ENCODE measurements at regions not wholly inside any gene's neighbourhood (a gene's known extent, or its start where the extent isn't known, plus 50 kb on each side); places are given as distances from the start of the nearest gene placed in this dataset.

- Mint-ChIP-seq H3K27ac (ENCODE audit: unreplicated experiment) (no peak overlapping the region), H3K4me1 (ENCODE audit: unreplicated experiment) (no peaks in the 10 kb centered on the region)
These were observed 570.8 kb downstream of the CCDC85A start for GRCh38 chr2:56754627-56755026.

DNA sequence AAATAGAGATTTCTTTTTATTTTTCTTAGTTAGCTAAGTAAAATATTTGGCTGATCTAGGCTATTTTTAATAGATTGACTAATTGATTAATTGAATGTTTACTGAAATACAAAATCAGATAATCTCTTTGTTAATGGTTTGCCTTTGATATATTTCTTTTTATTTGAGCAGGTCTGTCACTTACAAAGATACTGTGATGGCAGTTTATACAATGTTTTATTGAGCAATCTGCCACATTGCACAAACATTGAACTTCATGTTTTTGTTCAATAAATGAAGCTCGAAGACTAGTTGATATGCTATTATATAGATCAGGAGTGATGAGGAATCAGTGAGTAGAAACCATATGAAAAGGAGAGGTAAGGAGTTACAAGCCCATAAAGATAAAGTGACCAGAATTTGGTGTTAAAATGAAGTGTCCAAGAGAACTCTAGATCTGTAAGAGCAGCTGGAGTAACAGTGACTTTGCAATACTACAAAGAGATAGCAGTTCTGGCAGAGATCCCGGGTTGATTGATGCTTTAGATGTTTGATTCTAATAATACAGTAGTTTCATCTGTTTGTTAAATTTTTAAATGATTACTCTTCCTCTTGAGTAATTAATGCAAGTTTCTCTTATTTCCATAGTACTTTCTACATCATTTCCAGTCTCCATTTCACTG, 574.2 kb downstream of the CCDC85A start:
- no peaks in the 10 kb centered on the region for H3K4me1 Mint-ChIP-seq (ENCODE audit: unreplicated experiment)
- no peak overlapping the region for H3K27ac Mint-ChIP-seq (ENCODE audit: unreplicated experiment)
- H3K27me3 Mint-ChIP-seq (ENCODE audit: unreplicated experiment), result peaks cover 8% of the 10 kb centered on the region
- peaks cover 6% of the 10 kb centered on the region for H3K36me3 Mint-ChIP-seq (ENCODE audit: unreplicated experiment)
- TF ChIP-seq CTCF (IDR thresholded peaks at IDR 0.05), result no peak
- no peak for DNase-seq (ENCODE audit: extremely low spot score, unreplicated experiment)
- peaks cover 13% of the 10 kb centered on the region for H3K9me3 Mint-ChIP-seq (ENCODE audit: unreplicated experiment)
- no peak overlapping the region for H3K4me3 Mint-ChIP-seq (ENCODE audit: unreplicated experiment)

More at GRCh38 chr2:56754627-56755026, 570.8 kb downstream of the CCDC85A start:
- peaks cover 3% of the 10 kb centered on the region for H3K9me3 Mint-ChIP-seq (ENCODE audit: unreplicated experiment)
- no peak for TF ChIP-seq CTCF (IDR thresholded peaks at IDR 0.05)
- no peaks in the 10 kb centered on the region for H3K36me3 Mint-ChIP-seq (ENCODE audit: unreplicated experiment)
- no peak for DNase-seq (ENCODE audit: extremely low spot score, unreplicated experiment)
- no peak overlapping the region for H3K4me3 Mint-ChIP-seq (ENCODE audit: unreplicated experiment)
- H3K27me3 Mint-ChIP-seq (ENCODE audit: unreplicated experiment), result peaks cover 8% of the 10 kb centered on the region

DNA sequence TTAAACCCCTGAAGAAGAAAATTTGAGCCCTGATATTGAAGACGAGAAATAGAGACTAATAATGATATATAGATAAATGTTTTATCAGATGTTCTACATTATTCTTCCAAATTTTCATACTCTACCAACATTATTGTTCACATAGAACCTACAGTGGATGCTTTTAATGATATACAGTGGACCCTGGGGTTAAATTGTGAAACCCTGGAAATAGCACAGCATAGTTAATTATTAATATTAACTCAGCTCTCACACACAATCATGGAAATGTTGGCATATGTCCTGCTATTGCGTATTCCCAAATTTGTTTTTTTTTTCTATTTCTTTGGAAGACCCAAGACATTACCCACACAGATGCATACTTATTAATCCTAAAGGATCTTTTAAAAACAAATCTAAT, 579.9 kb downstream of the CCDC85A start:
- H3K27me3 Mint-ChIP-seq (ENCODE audit: unreplicated experiment), result peaks cover 9% of the 10 kb centered on the region
- no peak for TF ChIP-seq CTCF (IDR thresholded peaks at IDR 0.05)
- no peaks in the 10 kb centered on the region for H3K4me1 Mint-ChIP-seq (ENCODE audit: unreplicated experiment)
- no peak overlapping the region for H3K27ac Mint-ChIP-seq (ENCODE audit: unreplicated experiment)
- H3K36me3 Mint-ChIP-seq (ENCODE audit: unreplicated experiment), result peaks cover 6% of the 10 kb centered on the region
- no peak overlapping the region for H3K4me3 Mint-ChIP-seq (ENCODE audit: unreplicated experiment)
- DNase-seq (ENCODE audit: extremely low spot score, unreplicated experiment), result no peak
- peaks cover 18% of the 10 kb centered on the region for H3K9me3 Mint-ChIP-seq (ENCODE audit: unreplicated experiment)

GRCh38 chr2:56768973-56769372, 585.2 kb downstream of the CCDC85A start:
- Mint-ChIP-seq H3K4me1 (ENCODE audit: unreplicated experiment) (no peaks in the 10 kb centered on the region), H3K27me3 (ENCODE audit: unreplicated experiment) (peaks cover 6% of the 10 kb centered on the region), H3K9me3 (ENCODE audit: unreplicated experiment) (peaks cover 23% of the 10 kb centered on the region), H3K4me3 (ENCODE audit: unreplicated experiment) (no peak overlapping the region), H3K36me3 (ENCODE audit: unreplicated experiment) (peaks cover 4% of the 10 kb centered on the region), H3K27ac (ENCODE audit: unreplicated experiment) (no peak overlapping the region)
- no peak for TF ChIP-seq CTCF (IDR thresholded peaks at IDR 0.05)
- DNase-seq (ENCODE audit: extremely low spot score, unreplicated experiment), result no peak

DNA sequence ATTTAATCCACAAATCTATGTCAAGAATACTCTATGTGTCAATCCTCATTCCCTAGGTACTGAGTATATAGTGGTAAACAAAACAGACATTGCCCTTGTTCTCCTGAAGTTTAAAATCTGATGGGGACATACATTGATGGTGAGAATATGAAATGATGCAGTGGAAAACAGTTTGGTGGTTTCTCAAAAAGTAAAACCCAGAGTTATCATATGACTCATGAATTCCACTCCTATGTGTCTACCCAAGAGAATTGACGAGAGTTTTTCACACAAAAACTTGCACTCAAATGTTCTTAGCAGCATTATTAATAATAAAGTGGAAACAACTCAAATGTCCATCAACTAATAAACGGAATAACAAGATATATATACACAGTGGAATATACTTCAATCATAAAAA, 586.7 kb downstream of the CCDC85A start:
- H3K27ac Mint-ChIP-seq (ENCODE audit: unreplicated experiment), result no peak overlapping the region
- no peak for DNase-seq (ENCODE audit: extremely low spot score, unreplicated experiment)
- H3K27me3 Mint-ChIP-seq (ENCODE audit: unreplicated experiment), result peaks cover 6% of the 10 kb centered on the region
- H3K9me3 Mint-ChIP-seq (ENCODE audit: unreplicated experiment), result peaks cover 23% of the 10 kb centered on the region
- TF ChIP-seq CTCF (IDR thresholded peaks at IDR 0.05), result no peak
- H3K4me3 Mint-ChIP-seq (ENCODE audit: unreplicated experiment), result no peak overlapping the region
- peaks cover 4% of the 10 kb centered on the region for H3K36me3 Mint-ChIP-seq (ENCODE audit: unreplicated experiment)
- no peaks in the 10 kb centered on the region for H3K4me1 Mint-ChIP-seq (ENCODE audit: unreplicated experiment)
